Activated naive CD4-positive, alpha-beta T cell treated with anti-CD3 and anti-CD28 coated beads for 36 hours (primary cell): ENCODE measurements at regions not wholly inside any gene's neighbourhood (a gene's known extent, or its start where the extent isn't known, plus 50 kb on each side); places are given as distances from the start of the nearest gene placed in this dataset.
"Not testable (repeated sequence)": the region's sequence is repeated elsewhere in the genome, so short reads cannot be mapped to it uniquely, and the experiment has no call there.

Source experiments
- CTCF ChIA-PET: fragments of 350-600 bp; sonication (Branson Sonifier 250); formaldehyde crosslinking; loops from one replicate; lab custom pipeline; 2021; ENCODE audit warnings: antibody characterized with exemption; lab: Charles Lee
- DNase-seq: peaks from one replicate; pipeline ENCODE4 v3.0.0-alpha.2; 2020
- H3K27ac Mint-ChIP-seq: one replicate; pipeline ENCODE4 v1.8.0; 2021; ENCODE audit warnings: mild to moderate bottlenecking, mixed read lengths
- H3K27me3 Mint-ChIP-seq: one replicate; pipeline ENCODE4 v1.8.0; 2021; ENCODE audit warnings: low read depth, mixed read lengths
- H3K36me3 Mint-ChIP-seq: one replicate; pipeline ENCODE4 v1.8.0; 2021; ENCODE audit warnings: low read depth, mixed read lengths
- H3K4me1 Mint-ChIP-seq: one replicate; pipeline ENCODE4 v1.8.0; 2021; ENCODE audit warnings: low read depth, mixed read lengths
- H3K4me3 Mint-ChIP-seq: one replicate; pipeline ENCODE4 v1.8.0; 2021; ENCODE audit warnings: mild to moderate bottlenecking, moderate library complexity, mixed read lengths
- H3K9me3 Mint-ChIP-seq: one replicate; pipeline ENCODE4 v1.8.0; 2021; ENCODE audit warnings: mixed read lengths
- intact Hi-C: fragments of 100-400 bp; cut with micrococcal nuclease; formaldehyde crosslinking; loops from one replicate; pipeline ENCODE4 v1.15.1; 2023

DNA sequence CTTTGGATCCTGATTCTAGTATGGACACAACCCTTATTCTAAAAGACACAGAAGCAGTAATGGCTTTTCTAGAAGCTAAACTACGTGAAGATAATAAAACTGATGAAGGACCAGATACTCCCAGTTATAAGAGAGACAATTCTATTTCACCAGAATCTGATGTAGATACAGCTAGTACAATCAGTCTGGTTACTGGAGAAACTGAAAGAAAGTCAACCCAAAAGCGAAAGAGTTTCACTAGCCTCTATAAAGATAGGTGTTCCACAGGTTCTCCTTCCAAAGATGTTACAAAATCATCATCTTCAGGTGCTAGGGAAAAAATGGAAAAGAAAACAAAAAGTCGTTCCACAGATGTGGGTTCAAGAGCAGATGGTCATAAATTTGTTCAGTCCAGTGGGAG, 161.5 kb upstream of the PRSS12 start:
- H3K36me3 Mint-ChIP-seq, H3K27me3 Mint-ChIP-seq, intact Hi-C loops, H3K27ac Mint-ChIP-seq, H3K4me3 Mint-ChIP-seq, H3K9me3 Mint-ChIP-seq, DNase-seq, H3K4me1 Mint-ChIP-seq, CTCF ChIA-PET: not testable (repeated sequence)

DNA sequence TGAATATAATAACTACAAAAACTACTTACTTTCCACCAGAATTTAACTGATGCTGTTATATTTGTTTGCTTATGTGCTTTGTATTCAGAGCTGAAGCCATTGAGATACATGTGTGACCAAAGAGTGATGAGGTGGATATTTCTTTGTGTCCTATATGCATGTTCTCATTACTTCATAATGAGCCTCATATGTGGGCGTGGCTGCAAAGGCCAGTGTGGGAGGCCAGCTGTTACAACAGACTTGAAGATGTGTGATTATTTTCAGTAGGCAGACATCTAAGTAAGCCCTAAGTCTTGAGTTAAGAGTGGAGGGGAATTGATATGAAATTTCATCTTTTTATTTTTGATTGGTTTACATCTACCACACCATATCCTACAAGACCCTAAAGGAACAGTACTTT, 163.3 kb upstream of the PRSS12 start:
- H3K4me3 Mint-ChIP-seq, H3K4me1 Mint-ChIP-seq, intact Hi-C loops, DNase-seq, H3K36me3 Mint-ChIP-seq, CTCF ChIA-PET, H3K27ac Mint-ChIP-seq, H3K9me3 Mint-ChIP-seq, H3K27me3 Mint-ChIP-seq: not testable (repeated sequence)

DNA sequence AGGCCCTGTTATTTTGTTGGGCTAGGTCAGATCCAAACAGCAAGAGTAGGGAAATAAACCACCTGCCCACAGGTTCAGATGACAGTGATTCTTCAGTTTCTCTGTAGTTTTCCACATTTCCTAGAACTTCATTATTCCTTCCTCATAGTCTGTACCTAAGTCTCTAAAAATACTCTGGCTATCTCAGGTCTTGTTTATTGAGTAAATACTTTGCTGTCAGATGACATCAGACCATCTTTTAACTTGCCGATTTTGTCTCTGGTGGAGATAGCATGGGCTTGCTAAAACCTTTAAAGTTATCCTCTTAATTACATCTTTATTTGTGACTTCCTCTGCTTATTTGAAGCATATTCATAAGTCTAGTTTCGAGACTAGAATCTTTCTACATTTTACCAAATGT, 155.1 kb upstream of the METTL14 start:
- DNase-seq, intact Hi-C loops, H3K27me3 Mint-ChIP-seq, H3K4me1 Mint-ChIP-seq, H3K36me3 Mint-ChIP-seq, CTCF ChIA-PET, H3K4me3 Mint-ChIP-seq, H3K9me3 Mint-ChIP-seq, H3K27ac Mint-ChIP-seq: not testable (repeated sequence)

DNA sequence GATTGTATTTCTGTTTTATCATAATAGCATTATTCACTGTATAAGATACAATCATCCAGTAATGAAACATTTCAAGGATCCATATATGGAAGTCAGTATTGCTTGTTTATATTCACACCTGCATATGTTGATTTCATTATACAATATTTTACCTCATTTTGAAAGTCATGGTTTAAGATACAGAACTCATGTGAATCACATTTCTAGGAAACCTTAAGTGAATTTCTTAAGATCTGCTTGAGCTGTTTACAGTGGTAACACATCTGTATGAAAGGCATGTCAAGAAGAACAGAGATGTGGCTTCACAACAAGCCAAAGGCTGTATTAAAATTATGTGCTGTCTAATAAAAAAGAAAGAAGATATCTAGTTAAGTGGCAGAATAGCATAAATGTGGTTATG, 153.2 kb upstream of the METTL14 start:
- H3K27me3 Mint-ChIP-seq, H3K4me1 Mint-ChIP-seq, H3K9me3 Mint-ChIP-seq, DNase-seq, CTCF ChIA-PET, H3K36me3 Mint-ChIP-seq, H3K4me3 Mint-ChIP-seq, intact Hi-C loops, H3K27ac Mint-ChIP-seq: not testable (repeated sequence)

DNA sequence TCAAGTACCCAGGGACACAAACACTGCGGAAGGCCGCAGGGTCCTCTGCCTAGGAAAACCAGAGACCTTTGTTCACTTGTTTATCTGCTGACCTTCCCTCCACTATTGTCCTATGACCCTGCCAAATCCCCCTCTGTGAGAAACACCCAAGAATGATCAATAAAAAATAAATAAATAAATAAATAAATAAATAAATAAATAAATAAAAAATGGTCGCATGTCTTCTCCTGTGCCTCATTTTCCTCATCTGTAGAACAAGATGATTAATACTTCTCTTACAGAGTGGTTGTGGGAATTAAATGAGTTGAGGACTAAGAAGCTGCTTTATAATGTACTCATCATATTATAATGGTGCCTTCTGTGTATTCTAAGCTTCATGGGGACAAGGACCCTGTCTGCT, 149.4 kb upstream of the METTL14 start:
- H3K27ac Mint-ChIP-seq, CTCF ChIA-PET, H3K9me3 Mint-ChIP-seq, H3K36me3 Mint-ChIP-seq, DNase-seq, H3K4me3 Mint-ChIP-seq, H3K4me1 Mint-ChIP-seq, H3K27me3 Mint-ChIP-seq: not testable (repeated sequence)
- intact Hi-C loops: loop anchor here (5.0 kb wide), 1 partner anchor 357 kb away; no protein-coding TSS in a partner anchor

DNA sequence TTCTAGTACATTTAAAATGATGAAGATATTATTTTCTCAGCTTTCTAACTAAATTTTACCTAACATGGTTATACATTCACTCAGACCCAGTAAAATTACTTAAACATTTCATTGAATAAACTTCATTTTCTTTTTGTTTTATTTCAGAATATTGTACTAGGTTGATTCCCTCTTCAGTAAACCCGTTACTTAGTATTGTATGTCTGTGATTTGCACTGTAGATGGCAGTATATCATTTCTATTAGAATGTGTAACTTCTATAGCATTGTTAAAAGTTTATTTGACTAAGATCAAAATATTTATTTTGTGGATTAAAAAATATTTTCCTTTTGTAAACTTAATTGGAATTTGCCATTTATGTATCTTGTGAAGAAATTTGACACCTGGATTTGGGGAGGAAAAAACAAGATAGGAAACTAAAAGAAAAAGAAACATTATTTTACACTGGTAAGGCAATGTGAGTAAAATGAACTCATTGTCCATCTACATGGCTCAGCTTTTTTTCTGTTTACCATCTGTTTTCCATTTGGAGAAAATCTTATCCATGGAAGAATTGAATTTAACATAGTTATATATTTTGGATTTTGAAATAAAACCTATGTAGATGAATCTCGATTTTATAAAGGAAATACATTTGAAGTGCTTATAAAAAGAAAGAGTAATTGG, 145.6 kb upstream of the METTL14 start:
- H3K9me3 Mint-ChIP-seq, H3K4me3 Mint-ChIP-seq, H3K27me3 Mint-ChIP-seq, H3K36me3 Mint-ChIP-seq, DNase-seq, H3K4me1 Mint-ChIP-seq, CTCF ChIA-PET, H3K27ac Mint-ChIP-seq: not testable (repeated sequence)
- intact Hi-C loops: loop anchor here (5.0 kb wide), 2 partner anchors 353 to 428 kb away; no protein-coding TSS in a partner anchor

DNA sequence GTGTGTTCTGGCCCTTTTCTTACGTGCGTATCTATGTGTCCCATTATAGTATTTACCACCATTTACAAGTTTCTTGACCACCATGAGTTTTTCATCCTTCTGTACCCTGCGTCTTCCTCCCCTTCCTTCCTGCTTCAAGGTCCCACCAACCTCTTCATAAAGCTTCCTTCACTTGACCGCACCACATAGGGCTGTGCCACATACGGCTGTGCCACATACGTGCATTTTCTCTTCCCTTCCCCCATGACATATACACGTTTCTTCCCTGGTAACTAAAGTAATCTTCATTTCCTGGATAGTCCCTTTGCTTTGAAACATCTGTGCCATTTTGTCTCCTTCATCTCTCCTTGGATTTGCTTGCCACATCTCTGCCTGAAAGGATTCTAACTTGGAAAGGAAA, 128.6 kb upstream of the METTL14 start:
- intact Hi-C loops: not testable (repeated sequence)

DNA sequence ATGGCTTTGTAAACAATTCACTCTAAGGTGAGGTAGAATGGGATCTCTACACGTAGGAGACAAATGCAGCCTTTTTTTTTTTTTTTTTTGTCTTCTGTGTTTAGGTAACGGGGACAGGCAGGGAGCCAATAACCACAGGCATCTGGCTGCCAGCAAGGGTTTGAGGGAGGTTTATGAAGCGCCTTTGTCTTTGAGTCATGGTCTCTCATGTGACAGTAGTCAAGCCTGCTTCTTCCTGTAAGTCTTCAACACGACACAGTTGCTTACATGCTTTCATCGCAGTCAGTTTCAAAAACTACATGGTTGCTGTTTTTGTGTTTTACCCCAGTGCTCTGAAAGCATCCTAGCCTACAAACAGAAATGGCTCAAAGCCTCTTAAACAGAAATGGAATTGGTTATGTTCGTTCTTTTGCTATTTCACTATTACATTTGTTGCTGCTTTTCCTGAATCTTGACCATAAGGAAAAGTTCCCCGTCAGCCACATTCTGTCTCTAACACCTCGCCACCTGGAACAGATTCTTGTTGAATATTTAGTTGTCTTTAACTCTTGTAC, 127.8 kb upstream of the METTL14 start:
- peaks cover 9% of the 10 kb centered on the region for H3K27me3 Mint-ChIP-seq
- DNase-seq: no peak
- intact Hi-C loops: no loop called here
- CTCF ChIA-PET: no interaction called here
- H3K9me3 Mint-ChIP-seq: no peaks in the 10 kb centered on the region
- H3K4me1 Mint-ChIP-seq: no peaks in the 10 kb centered on the region
- H3K27ac Mint-ChIP-seq: no peak overlapping the region
- H3K36me3 Mint-ChIP-seq: no peaks in the 10 kb centered on the region
- H3K4me3 Mint-ChIP-seq: no peak overlapping the region

More for the DNA sequence above, 128.6 kb upstream of the METTL14 start:
- CTCF ChIA-PET, H3K36me3 Mint-ChIP-seq, H3K9me3 Mint-ChIP-seq, H3K4me3 Mint-ChIP-seq, DNase-seq, H3K27me3 Mint-ChIP-seq, H3K4me1 Mint-ChIP-seq, H3K27ac Mint-ChIP-seq: not testable (repeated sequence)

DNA sequence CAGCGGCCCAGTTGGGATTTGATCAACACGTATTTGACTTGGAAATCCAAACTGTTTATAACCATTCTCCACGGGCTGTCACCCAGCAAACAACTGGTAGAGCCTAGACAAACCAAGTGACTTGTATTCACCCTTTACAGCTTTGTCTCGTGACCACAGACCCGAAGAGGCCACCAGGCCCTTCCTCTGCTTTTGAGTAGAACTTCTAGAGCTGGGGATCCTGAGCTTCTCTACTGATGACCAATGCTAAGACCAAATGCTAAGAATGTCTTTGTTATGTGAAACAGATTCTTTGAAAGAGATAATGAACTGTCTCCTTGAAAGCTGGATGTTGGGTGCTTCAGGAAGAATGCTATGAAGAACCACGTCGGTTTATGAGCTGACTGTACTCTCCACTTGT, 127.0 kb upstream of the METTL14 start:
- CTCF ChIA-PET, H3K9me3 Mint-ChIP-seq, H3K4me3 Mint-ChIP-seq, H3K36me3 Mint-ChIP-seq, DNase-seq, H3K4me1 Mint-ChIP-seq, H3K27me3 Mint-ChIP-seq, H3K27ac Mint-ChIP-seq, intact Hi-C loops: not testable (repeated sequence)

DNA sequence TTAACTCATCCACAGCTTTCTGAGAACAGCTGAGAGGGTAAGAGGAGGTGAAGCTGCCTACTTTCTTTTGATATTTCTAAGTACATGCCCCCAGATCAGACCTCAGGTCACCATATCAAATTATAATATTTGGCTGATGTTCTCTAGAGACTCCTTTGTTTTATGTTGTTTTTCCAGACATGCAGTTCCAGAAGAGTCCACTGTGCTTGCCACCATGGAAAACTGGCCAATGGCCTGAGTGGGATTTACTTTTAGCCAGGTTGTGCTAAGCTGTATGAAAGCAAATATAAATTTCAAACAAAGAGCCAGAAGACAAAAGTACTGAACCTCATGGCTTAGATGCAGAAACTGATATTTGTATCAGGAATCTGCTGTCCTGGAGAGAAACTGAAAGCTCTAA, 123.6 kb upstream of the METTL14 start:
- H3K27ac Mint-ChIP-seq, H3K4me3 Mint-ChIP-seq, DNase-seq, H3K4me1 Mint-ChIP-seq, H3K9me3 Mint-ChIP-seq, intact Hi-C loops, CTCF ChIA-PET, H3K36me3 Mint-ChIP-seq: not testable (repeated sequence)
- H3K27me3 Mint-ChIP-seq: peaks cover 10% of the 10 kb centered on the region

DNA sequence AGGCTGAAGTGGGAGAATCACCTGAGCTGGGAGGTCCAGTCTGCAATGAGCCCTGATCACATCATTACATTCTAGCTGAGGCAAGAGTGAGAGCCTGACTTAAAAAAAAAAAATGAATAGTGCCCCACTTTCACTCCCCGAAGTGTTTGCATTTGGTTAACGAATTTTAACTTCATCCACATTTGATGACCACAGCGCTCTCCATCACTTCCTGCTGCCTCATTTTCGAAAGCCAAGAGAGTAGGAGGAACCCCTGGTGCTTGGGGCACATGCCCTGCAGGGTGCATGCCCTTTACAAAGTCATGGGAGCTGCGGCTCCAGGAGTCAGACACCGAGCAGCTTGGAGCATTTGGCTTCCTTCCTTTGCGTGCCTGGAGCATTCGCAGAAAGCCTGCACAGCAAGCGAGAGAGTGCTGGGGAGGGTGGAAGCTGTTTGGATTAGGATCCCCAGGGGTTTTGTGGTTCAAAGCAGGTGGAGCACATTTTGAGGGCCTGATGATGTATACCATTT, 119.1 kb upstream of the METTL14 start:
- DNase-seq, intact Hi-C loops, H3K36me3 Mint-ChIP-seq, CTCF ChIA-PET, H3K4me3 Mint-ChIP-seq, H3K4me1 Mint-ChIP-seq, H3K27ac Mint-ChIP-seq, H3K27me3 Mint-ChIP-seq, H3K9me3 Mint-ChIP-seq: not testable (repeated sequence)

DNA sequence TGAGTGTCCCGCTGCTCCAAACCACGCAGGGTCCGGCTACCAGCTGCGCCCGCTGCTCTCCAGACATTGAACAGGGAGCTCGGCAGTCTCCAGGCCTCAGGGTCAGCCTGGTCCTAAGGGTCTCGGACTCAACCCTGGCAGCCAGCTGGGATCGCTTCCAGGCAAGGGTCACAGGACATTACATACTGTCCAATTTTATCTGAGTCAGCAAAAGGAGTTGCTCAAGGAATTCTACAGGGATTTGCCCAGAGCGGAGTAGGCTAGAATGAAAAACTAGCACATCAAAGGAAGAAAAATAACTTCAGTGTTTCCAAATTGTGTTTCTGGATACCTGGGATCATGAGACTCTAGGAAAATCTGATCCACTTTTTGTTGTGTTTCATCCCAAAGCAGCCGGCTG, 112.2 kb upstream of the METTL14 start:
- CTCF ChIA-PET, H3K4me1 Mint-ChIP-seq, H3K36me3 Mint-ChIP-seq, H3K27ac Mint-ChIP-seq, intact Hi-C loops, H3K9me3 Mint-ChIP-seq, H3K27me3 Mint-ChIP-seq, DNase-seq, H3K4me3 Mint-ChIP-seq: not testable (repeated sequence)

DNA sequence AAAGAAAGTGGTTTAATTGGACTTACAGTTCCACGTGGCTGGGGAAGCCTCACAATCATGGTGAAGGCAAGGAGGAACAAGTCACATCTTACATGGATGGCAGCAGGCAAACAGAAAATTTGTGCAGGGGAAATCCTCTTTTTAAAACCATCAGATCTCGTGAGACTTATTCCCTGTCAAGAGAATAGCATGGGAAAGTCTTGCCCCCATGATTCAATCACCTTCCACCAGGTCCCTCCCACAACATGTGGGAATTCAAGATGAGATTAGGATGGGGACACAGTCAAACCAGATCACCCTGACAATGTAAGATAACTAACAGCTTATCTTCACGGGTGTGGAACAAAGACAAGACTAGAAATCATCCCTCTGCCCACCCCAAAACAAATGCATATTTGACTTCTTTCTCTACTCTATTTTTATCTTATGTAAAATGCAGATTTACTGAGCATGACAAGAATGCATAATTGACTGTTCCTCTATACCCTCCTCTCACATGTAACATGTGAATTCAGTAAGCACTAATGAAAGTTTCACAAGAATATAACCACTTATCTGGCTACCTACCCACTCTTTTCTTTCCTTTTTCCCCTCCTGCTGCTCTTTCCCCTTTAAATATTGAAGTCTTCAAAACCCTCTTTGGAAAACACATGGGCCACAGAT, 110.8 kb upstream of the METTL14 start:
- H3K27me3 Mint-ChIP-seq, H3K27ac Mint-ChIP-seq, H3K36me3 Mint-ChIP-seq, H3K4me3 Mint-ChIP-seq, H3K9me3 Mint-ChIP-seq, intact Hi-C loops, CTCF ChIA-PET, DNase-seq, H3K4me1 Mint-ChIP-seq: not testable (repeated sequence)
